Keratinocyte (primary cell): ENCODE measurements at regions not wholly inside any gene's neighbourhood (a gene's known extent, or its start where the extent isn't known, plus 50 kb on each side); places are given as distances from the start of the nearest gene placed in this dataset.
"Not testable (repeated sequence)": the region's sequence is repeated elsewhere in the genome, so short reads cannot be mapped to it uniquely, and the experiment has no call there.

Experiments used
- DNase-seq: peaks from one replicate; pipeline ENCODE4 v3.0.0-alpha.2; 2011; ENCODE audit warnings: low read depth, missing footprints, low spot score
- FAIRE-seq: peaks from 2 replicates; lab custom pipeline; 2011; peaks lifted over from hg19 to GRCh38; lab: Jason Lieb, UNC
- H2AFZ ChIP-seq: 2 replicates; pipeline ENCODE4 v1.6.0; 2012; ENCODE audit warnings: low read length, control low read depth, inconsistent platforms; ENCODE audit not compliant: control insufficient read depth
- H3K27ac ChIP-seq: 2 replicates; pipeline ENCODE4 v1.5.1; 2011; ENCODE audit warnings: low read length; ENCODE audit not compliant: control insufficient read depth, insufficient read depth
- H3K27me3 ChIP-seq: 3 replicates; pipeline ENCODE4 v1.6.0; 2011; ENCODE audit warnings: low read length; ENCODE audit not compliant: control insufficient read depth, insufficient read depth; ENCODE audit errors: extremely low read depth
- H3K36me3 ChIP-seq, 2 experiments: 2 replicates in 1 of 2; 3 replicates in 1 of 2; pipeline ENCODE4 v1.5.1; 2011; ENCODE audit warnings: low read length in 2 of 2, mild to moderate bottlenecking in 1 of 2; ENCODE audit not compliant: control insufficient read depth in 2 of 2, insufficient read depth in 2 of 2; ENCODE audit errors: extremely low read depth in 1 of 2
- H3K4me1 ChIP-seq: 3 replicates; pipeline ENCODE4 v1.5.1; 2011; ENCODE audit warnings: low read length; ENCODE audit not compliant: control insufficient read depth, insufficient read depth; ENCODE audit errors: extremely low read depth
- H3K4me2 ChIP-seq: 3 replicates; pipeline ENCODE4 v1.6.0; 2011; ENCODE audit warnings: low read depth, low read length; ENCODE audit not compliant: control insufficient read depth, insufficient read depth; ENCODE audit errors: extremely low read depth
- H3K4me3 ChIP-seq, 3 experiments: fragments of 200-600 bp in 1 of 3; sonication (generic) in 1 of 3; 2 replicates in 2 of 3; 3 replicates in 1 of 3; pipeline ENCODE4 v1.5.1; 2011 to 2016; ENCODE audit warnings: low read length in 3 of 3, mild to moderate bottlenecking in 3 of 3, control low read depth in 2 of 3, inconsistent platforms in 1 of 3, low read depth in 1 of 3, mixed read lengths in 1 of 3, mixed run types in 1 of 3, moderate library complexity in 1 of 3; ENCODE audit not compliant: control insufficient read depth in 2 of 3, insufficient read depth in 2 of 3; ENCODE audit errors: extremely low read depth in 1 of 3
- H3K79me2 ChIP-seq: 2 replicates; pipeline ENCODE4 v1.6.0; 2012; ENCODE audit warnings: low read length; ENCODE audit not compliant: control insufficient read depth, insufficient read depth
- H3K9ac ChIP-seq: 3 replicates; pipeline ENCODE4 v1.6.0; 2011; ENCODE audit warnings: low read length; ENCODE audit not compliant: control insufficient read depth, insufficient read depth; ENCODE audit errors: extremely low read depth
- H3K9me1 ChIP-seq: 3 replicates; pipeline ENCODE4 v1.6.0; 2011; ENCODE audit warnings: low read length; ENCODE audit not compliant: control insufficient read depth, insufficient read depth; ENCODE audit errors: extremely low read depth
- H3K9me3 ChIP-seq: 2 replicates; pipeline ENCODE4 v1.5.1; 2012; ENCODE audit warnings: low read depth, low read length; ENCODE audit not compliant: control insufficient read depth
- H4K20me1 ChIP-seq: 3 replicates; pipeline ENCODE4 v1.6.0; 2011; ENCODE audit warnings: low read length; ENCODE audit not compliant: control insufficient read depth, insufficient read depth; ENCODE audit errors: extremely low read depth
- CTCF ChIP-seq, 3 experiments: IDR thresholded peaks in 1 of 3; conservative IDR thresholded peaks in 1 of 3; optimal IDR thresholded peaks in 1 of 3; 2 replicates in 2 of 3; 3 replicates in 1 of 3; pipeline versions ENCODE3 to v1.5.1; 2011; ENCODE audit warnings: low read length in 3 of 3, mild to moderate bottlenecking in 3 of 3, moderate library complexity in 2 of 3, control low read depth in 1 of 3, inconsistent platforms in 1 of 3; ENCODE audit not compliant: insufficient read depth in 2 of 3; ENCODE audit errors: extremely low read depth in 1 of 3
- EZH2 ChIP-seq: IDR thresholded peaks from one replicate; pipeline ENCODE4 v1.6.1; 2012; ENCODE audit warnings: inconsistent platforms, mild to moderate bottlenecking, low read length, moderate library complexity
- dilution Hi-C: fragments of 300-500 bp; cut with MboI; formaldehyde crosslinking; loops from one replicate; pipeline ENCODE4 v1.7.0; 2020; ENCODE audit warnings: low sequenced_read_pairs; ENCODE audit not compliant: extremely low pct_ligation_motif_present

GRCh38 chrX:109089359-109089758 is 353.0 kb upstream of the IRS4 start:
- H3K4me2 ChIP-seq, result no peak overlapping the region
- no peak overlapping the region for H3K4me3 ChIP-seq
- no peaks in the 10 kb centered on the region for H3K79me2 ChIP-seq
- H3K27me3 ChIP-seq, result no peaks in the 10 kb centered on the region
- H3K36me3 ChIP-seq, result no peaks in the 10 kb centered on the region
- H3K9ac ChIP-seq, result no peak overlapping the region
- no peak overlapping the region for H3K27ac ChIP-seq
- H3K4me1 ChIP-seq, result no peaks in the 10 kb centered on the region
- no peaks in the 10 kb centered on the region for H3K9me3 ChIP-seq
- FAIRE-seq (no peak), DNase-seq (no peak)
- dilution Hi-C loops, result no loop called here
- H4K20me1 ChIP-seq, result no peaks in the 10 kb centered on the region
- H3K9me1 ChIP-seq, result no peaks in the 10 kb centered on the region
- H2AFZ ChIP-seq, result no peak overlapping the region
- no peak for TF ChIP-seq EZH2
- TF ChIP-seq CTCF (optimal IDR thresholded peaks at IDR 0.05 in 1 of 3, IDR thresholded peaks at IDR 0.05 in 1 of 3, conservative IDR thresholded peaks at IDR 0.05 in 1 of 3; ENCODE audit: extremely low read depth in 1 of 3, insufficient read depth in 2 of 3, low read length in 3 of 3), result no peak

GRCh38 chrX:109077788-109078187 is 341.4 kb upstream of the IRS4 start:
- Histone ChIP-seq H3K36me3 (no peaks in the 10 kb centered on the region), H4K20me1 (no peaks in the 10 kb centered on the region), H2AFZ (no peak overlapping the region), H3K4me2 (no peak overlapping the region), H3K4me1 (no peaks in the 10 kb centered on the region), H3K79me2 (no peaks in the 10 kb centered on the region), H3K27ac (no peak overlapping the region), H3K4me3 (no peak overlapping the region), H3K9me3 (no peaks in the 10 kb centered on the region), H3K9me1 (no peaks in the 10 kb centered on the region), H3K9ac (no peak overlapping the region), H3K27me3 (no peaks in the 10 kb centered on the region)
- no peak for FAIRE-seq
- no peak for DNase-seq
- dilution Hi-C loops, result no loop called here
- TF ChIP-seq CTCF (optimal IDR thresholded peaks at IDR 0.05 in 1 of 3, IDR thresholded peaks at IDR 0.05 in 1 of 3, conservative IDR thresholded peaks at IDR 0.05 in 1 of 3; ENCODE audit: extremely low read depth in 1 of 3, insufficient read depth in 2 of 3, low read length in 3 of 3) (no peak), EZH2 (no peak)

- H3K79me2 ChIP-seq, H3K4me3 ChIP-seq, H3K4me2 ChIP-seq, H3K9ac ChIP-seq, DNase-seq, H3K9me3 ChIP-seq, H3K36me3 ChIP-seq, H3K27ac ChIP-seq, H3K4me1 ChIP-seq, H3K27me3 ChIP-seq, H3K9me1 ChIP-seq, FAIRE-seq, H4K20me1 ChIP-seq, H2AFZ ChIP-seq, dilution Hi-C loops: not testable (repeated sequence)
These were observed 317.8 kb upstream of the IRS4 start for GRCh38 chrX:109054181-109054581.
